ENCODE measurements at regions not wholly inside any gene's neighbourhood (a gene's known extent, or its start where the extent isn't known, plus 50 kb on each side); places are given as distances from the start of the nearest gene placed in this dataset.

GRCh38 chr4:166512267-166512666, 639.2 kb downstream of the TLL1 start:
- no peak for TF ChIP-seq CTCF (conservative IDR thresholded peaks at IDR 0.05)
- no peak overlapping the region for H3K27ac ChIP-seq

- TF ChIP-seq CTCF (conservative IDR thresholded peaks at IDR 0.05): no peak
- H3K27ac ChIP-seq: no peak overlapping the region
These were observed 645.3 kb downstream of the TLL1 start for GRCh38 chr4:166518315-166518714.

- no peak overlapping the region for H3K27ac ChIP-seq
- no peak for TF ChIP-seq CTCF (conservative IDR thresholded peaks at IDR 0.05)
These were observed 645.7 kb downstream of the TLL1 start for GRCh38 chr4:166518776-166519175.

DNA sequence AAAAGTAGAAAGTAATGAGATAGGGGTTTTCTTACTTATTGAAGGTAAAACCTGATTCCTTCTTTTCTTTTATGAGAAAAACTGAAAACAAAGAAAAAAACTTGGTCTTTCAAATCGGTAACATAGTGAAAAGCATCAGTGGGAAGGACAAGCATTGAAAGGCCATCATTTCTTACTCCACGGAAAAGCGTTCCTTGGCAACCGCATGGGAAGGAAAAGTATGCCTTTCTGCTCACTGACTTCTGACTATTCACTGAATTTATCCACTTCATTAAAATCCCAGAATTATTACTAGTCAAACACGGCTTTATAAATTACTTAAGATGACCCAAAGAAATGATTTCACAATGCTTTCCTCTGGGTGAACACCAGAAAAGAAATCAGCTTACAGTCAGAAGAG, 646.7 kb downstream of the TLL1 start:
- TF ChIP-seq CTCF (conservative IDR thresholded peaks at IDR 0.05): no peak
- H3K27ac ChIP-seq: no peak overlapping the region

- no peak for TF ChIP-seq CTCF (conservative IDR thresholded peaks at IDR 0.05)
- no peak overlapping the region for H3K27ac ChIP-seq
These were observed 654.5 kb downstream of the TLL1 start for GRCh38 chr4:166527500-166527899.

DNA sequence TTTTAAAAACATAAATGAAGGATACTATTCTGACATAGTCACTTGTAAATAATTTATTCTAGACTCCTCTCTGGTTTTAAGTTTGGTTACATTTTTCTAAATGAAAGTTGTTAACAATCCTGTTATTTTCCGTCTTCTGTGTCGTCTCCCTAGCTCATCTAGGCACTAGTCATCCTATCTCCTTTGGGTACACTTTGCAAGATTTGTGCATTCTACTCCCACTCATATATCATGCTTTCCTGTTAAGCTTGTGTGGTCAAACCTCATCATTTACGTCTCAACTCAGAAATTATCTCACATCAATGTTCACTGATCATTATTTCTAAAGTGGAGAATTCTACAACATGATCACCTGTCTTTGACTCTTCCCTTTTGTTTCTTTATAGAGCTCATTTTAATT, 658.7 kb downstream of the TLL1 start:
- no peak for TF ChIP-seq CTCF (conservative IDR thresholded peaks at IDR 0.05)

GRCh38 chr4:166535865-166536264, 662.8 kb downstream of the TLL1 start:
- H3K27ac ChIP-seq: no peak overlapping the region
- no peak for TF ChIP-seq CTCF (conservative IDR thresholded peaks at IDR 0.05)

More for the DNA sequence above, 658.7 kb downstream of the TLL1 start:
- no peak overlapping the region for H3K27ac ChIP-seq

All from VCaP (cell line).